GM18519 (cell line): ENCODE measurements at regions not wholly inside any gene's neighbourhood (a gene's known extent, or its start where the extent isn't known, plus 50 kb on each side); places are given as distances from the start of the nearest gene placed in this dataset.

Experiments used
- ATAC-seq: cut with Tn5 transposase; IDR thresholded peaks from one replicate; pipeline ENCODE4 v1.9.1; 2021; ENCODE audit warnings: mild to moderate bottlenecking, moderate library complexity; ENCODE audit not compliant: unreplicated experiment, low FRiP score

- ATAC-seq, result no peak
These were observed 469.7 kb downstream of the CDH2 start for GRCh38 chr18:27707201-27707600.

DNA sequence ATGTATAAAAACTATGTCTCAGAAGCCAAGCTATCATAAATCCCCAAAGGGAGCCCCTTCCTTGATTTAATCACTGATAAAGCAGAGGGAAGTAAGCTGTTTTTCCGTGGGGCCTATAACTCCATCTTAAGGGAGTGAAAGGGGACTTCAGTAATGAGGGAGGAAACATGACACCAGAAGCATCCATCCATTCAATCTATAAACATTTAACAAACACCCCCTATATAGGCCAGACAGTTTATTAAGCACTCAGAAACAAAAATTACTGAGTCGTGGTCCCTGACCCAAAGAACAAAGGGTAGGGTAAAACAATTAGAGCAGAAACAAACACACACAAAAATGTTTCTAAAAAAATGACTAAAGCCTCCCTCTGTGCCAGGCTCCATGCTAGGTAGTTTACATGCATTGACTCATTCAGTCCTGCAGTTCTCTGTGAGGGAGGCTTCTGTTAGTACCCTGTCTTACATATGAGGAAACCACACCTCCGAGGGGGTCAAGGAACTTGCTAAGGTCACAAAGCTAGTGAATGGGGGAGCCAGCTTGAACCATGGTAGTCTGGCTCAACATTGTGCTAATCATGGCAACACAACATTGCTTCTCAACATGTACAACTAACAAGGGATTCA is 472.1 kb downstream of the CDH2 start:
- no peak for ATAC-seq

DNA sequence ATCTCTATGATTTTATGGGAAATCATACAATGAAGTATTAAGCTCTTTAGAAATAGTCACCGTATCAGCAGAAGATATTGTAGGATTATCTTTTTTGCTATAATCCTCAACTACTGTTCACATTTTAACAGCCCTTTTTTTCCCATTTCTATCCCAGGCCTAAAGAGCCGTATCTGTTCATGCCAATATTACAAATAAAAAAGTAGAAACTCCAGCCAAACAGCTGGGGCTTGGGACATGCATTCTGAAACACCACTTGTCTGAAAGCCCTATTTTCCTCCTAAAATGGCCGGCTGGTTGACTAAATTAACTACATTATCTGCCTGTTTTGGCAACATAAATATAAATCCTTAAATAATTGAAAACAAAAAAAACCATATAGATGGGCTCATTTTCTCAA is 477.8 kb downstream of the CDH2 start:
- ATAC-seq, result no peak

GRCh38 chr18:27696148-27696547 is 480.8 kb downstream of the CDH2 start:
- no peak for ATAC-seq

DNA sequence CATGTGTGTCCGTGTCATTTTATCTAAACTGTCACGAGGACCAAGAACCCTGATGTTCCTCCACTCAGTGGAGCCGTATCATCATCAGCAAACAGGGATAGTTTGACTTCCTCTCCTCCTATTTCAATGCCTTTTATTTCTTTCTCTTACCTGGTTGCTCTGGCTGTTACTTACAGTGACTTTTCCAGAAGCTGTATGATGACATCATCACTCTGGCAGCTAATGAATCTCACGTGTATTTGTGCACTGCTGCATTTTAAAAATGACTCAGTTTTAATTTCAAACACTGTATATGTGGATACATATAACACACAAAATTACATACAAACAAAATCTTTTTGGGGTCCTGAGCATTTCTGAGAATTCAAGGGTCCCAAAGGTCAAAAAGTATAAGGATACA is 481.4 kb downstream of the CDH2 start:
- no peak for ATAC-seq

- no peak for ATAC-seq
These were observed 481.9 kb downstream of the CDH2 start for GRCh38 chr18:27695052-27695451.

DNA sequence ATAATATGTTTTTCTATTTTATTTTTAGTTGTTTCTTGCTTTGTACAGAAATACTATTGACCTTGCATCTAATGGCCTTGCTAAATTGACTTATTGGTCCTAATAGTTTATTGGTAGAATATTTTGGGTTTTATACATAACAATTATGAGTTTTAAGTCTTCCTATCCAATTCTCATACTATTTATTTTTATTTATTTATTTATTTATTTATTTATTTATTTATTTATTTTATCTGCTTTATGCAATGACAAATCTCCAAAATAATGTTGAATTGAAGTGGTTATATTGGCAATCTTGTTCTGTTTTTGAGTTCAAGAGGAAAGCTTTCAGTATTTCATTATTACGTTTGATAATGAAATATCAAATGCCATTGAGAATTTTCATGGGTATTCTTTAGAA is 488.3 kb downstream of the CDH2 start:
- ATAC-seq, result no peak

DNA sequence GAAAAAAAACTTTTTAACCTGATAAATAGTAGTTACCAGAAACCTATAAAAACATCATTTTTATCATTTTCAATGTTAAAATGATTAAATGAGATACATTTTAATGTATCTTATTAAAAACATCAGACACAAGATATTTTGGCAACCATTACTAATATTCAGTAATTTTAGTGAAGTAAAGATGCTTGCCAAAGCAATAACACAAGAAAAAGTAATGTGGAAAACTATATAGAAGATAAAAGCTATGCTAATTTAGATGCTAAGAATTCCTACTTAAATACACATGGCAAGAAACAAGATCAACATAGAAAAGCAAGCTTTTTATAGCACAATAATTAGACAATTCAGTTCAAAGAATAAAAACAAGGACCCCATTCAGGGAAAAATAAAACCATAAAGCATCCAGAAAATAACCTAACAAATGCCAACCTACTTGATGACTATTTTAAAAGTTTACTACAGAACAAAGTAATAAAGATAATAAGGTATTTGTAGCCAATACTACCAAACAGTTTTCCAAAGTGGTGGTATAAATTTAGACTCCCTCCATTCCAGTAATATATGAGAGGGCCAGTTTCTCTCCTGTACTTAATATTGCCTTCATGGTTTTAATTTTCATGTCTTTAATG is 489.5 kb downstream of the CDH2 start:
- ATAC-seq, result no peak

- no peak for ATAC-seq
These were observed 491.0 kb downstream of the CDH2 start for GRCh38 chr18:27685807-27686412.

GRCh38 chr18:27685091-27685490 is 491.8 kb downstream of the CDH2 start:
- no peak for ATAC-seq

- ATAC-seq, result no peak
These were observed 489.3 kb upstream of the CHST9 start for GRCh38 chr18:27674411-27674810.

DNA sequence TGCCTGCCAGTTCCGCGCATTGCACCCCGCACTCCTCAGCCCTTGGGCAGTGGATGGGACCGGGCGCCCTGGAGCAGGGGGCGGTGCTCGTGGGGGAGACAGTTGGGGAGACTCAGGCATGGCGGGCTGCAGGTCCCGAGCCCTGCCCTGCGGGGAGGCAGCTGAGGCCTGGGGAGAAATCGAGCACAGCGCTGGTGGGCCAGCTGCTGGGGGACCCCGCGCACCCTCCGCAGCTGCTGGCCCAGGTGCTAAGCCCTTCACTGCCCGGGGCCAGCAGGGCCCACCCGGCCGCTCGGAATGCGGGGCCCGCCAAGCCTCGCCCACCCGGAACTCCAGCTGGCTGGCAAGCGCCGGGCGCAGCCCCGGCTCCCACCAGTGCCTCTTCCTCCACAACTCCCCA is 488.8 kb upstream of the CHST9 start:
- ATAC-seq, result no peak

- ATAC-seq, result no peak
These were observed 483.1 kb upstream of the CHST9 start for GRCh38 chr18:27668158-27668557.

GRCh38 chr18:27667064-27667463 is 482.0 kb upstream of the CHST9 start:
- ATAC-seq, result no peak

DNA sequence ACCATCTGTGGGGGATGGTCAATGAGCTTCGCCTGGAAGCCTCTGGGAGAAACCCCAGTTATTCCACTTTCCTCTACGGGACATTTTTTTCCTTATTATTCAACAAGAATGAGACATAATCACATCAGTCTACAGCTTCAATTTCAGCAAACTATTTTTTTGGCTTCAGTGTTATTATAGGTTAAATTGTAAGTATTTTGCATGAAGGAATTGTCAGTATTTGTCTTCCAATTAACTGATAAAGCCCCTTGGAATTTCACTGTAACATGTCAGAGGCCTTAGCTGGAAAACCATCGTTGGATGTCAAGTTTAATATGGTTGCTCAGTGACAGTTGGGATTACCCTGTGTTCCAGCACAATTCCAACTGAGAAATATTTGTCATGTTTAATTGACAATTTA is 480.9 kb upstream of the CHST9 start:
- no peak for ATAC-seq

DNA sequence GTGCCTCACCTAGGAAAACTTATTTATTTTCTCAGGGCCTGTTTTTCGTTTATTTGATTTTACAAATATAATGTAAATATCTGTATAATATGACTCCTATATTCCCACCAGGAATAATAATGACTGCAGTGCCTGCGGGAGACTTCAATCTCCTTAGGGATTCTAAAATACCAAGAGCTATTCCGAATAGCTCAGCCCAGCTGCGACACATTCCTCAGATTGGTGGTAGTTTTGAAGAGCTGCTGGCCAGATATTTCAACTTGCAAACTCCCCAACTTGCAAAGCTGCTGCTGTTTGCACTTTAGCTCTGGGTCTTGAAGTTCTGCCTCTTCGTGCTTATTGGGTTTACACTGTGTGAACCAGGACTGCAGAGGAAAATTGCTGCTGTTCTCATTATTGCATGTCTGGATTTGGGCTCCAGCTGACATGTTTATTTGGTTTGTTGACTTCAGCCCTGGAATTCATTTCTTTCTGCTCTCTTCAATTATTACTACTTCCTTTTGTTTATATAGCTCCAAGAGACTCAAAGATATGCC is 480.2 kb upstream of the CHST9 start:
- ATAC-seq, result no peak

- ATAC-seq, result no peak
These were observed 477.8 kb upstream of the CHST9 start for GRCh38 chr18:27662949-27663348.

DNA sequence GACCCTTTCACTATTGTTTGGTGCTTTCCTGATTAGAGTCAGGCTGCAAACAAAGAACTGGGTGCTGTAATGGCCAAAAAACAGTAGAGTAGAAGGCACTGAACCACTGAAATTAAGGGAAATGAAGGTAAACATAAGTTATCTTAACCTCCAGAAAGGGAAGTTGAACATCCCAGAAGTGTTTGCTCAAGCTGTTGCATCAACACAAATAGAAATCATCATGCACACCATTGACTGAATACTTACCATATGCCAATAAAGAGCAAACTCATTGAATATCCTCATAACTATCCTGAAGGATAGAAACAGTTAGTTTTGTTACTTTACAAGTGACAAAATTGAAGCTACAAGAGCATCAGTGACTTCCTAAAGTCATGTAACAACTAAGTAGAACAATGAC is 477.4 kb upstream of the CHST9 start:
- no peak for ATAC-seq

DNA sequence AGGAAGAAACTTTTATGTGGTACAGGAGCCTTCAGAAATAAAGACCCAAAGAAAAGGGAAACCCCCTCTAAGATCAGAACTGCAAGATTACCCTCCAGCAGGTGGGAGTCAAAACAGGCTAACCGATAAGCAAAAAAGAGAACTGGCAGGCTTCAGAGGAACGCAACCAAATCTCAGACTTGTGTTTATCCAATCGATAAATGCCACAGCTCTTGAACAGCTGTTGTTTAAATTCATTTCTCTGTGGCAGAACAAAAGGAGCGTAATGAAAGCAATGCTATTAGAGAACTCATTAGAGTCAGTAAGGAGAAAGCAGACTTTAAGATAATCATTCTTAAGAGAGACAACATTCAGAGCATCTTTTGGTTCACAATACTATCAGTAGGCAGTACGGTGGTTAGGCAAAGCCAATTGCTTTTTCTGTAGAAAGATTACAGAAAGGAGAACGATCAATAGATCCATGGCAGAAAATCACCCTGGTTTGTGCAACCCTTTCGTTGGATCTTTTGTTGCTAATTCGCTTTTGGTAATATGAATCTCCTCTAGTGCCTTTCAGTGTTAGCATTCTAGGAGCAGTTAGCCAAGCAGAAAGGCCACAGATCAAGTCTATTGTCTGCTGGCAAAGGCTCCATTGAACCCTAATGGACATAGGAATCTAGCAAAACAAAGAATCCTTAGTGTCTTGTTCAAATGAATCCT is 476.4 kb upstream of the CHST9 start:
- ATAC-seq, result no peak

GRCh38 chr18:27656905-27657304 is 471.8 kb upstream of the CHST9 start:
- ATAC-seq, result no peak

- no peak for ATAC-seq
These were observed 471.2 kb upstream of the CHST9 start for GRCh38 chr18:27656167-27656778.
